SK-N-SH (cell line): ENCODE measurements at regions not wholly inside any gene's neighbourhood (a gene's known extent, or its start where the extent isn't known, plus 50 kb on each side); places are given as distances from the start of the nearest gene placed in this dataset.

Source experiments
- CTCF ChIA-PET: fragments of 300-600, 350-600 bp; formaldehyde crosslinking; extraction: SDS; loops from one replicate; lab custom pipeline; 2021; lab: Yijun Ruan, JAX
- POLR2A ChIA-PET: fragments of 350-600 bp; sonication (Branson Sonifier 250); formaldehyde crosslinking; extraction: SDS; loops from one replicate; lab custom pipeline; 2020; ENCODE audit warnings: antibody characterized with exemption, inconsistent platforms; lab: Yijun Ruan, JAX
- DNase-seq: peaks from one replicate; pipeline ENCODE4 v3.0.0; 2012
- H2AFZ ChIP-seq: fragments of 200-600 bp; sonication (generic); 2 replicates; pipeline ENCODE4 v1.8.1; 2016; ENCODE audit warnings: antibody characterized with exemption, mild to moderate bottlenecking, low read depth
- H3F3A ChIP-seq: fragments of 200-600 bp; sonication (generic); replicated peaks from 2 replicates; pipeline ENCODE3; 2016; ENCODE audit warnings: antibody characterized with exemption, mild to moderate bottlenecking; ENCODE audit not compliant: insufficient read depth
- H3K27ac ChIP-seq, 2 experiments: fragments of 200-500 bp in 1 of 2; fragments of 200-600 bp in 1 of 2; sonication (Bioruptor generic) in 1 of 2; sonication (generic), shearing (Covaris generic) in 1 of 2; 2 replicates each; pipeline versions ENCODE4 v1.5.1 to v1.6.1; 2014 to 2016; ENCODE audit warnings: low read depth in 2 of 2, inconsistent platforms in 1 of 2, low read length in 1 of 2, mild to moderate bottlenecking in 1 of 2, mixed read lengths in 1 of 2
- H3K27me3 ChIP-seq: fragments of 200-600 bp; sonication (generic), shearing (Covaris generic); 2 replicates; pipeline ENCODE4 v1.6.1; 2016; ENCODE audit warnings: mixed run types; ENCODE audit not compliant: insufficient read depth
- H3K36me3 ChIP-seq, 2 experiments: fragments of 200-500 bp in 1 of 2; fragments of 200-600 bp in 1 of 2; sonication (Bioruptor generic) in 1 of 2; sonication (generic) in 1 of 2; replicated peaks in 1 of 2; 2 replicates each; pipeline versions ENCODE3 to v1.5.1; 2014 to 2016; ENCODE audit warnings: low read length in 1 of 2, mild to moderate bottlenecking in 1 of 2; ENCODE audit not compliant: insufficient read depth in 2 of 2, control insufficient read depth in 1 of 2
- H3K4me1 ChIP-seq, 2 experiments: fragments of 200-500 bp in 1 of 2; fragments of 200-600 bp in 1 of 2; sonication (Bioruptor generic) in 1 of 2; sonication (generic), shearing (Covaris generic) in 1 of 2; 2 replicates each; pipeline versions ENCODE4 v1.5.1 to v1.6.1; 2014 to 2016; ENCODE audit warnings: low read depth in 1 of 2, low read length in 1 of 2, mixed run types in 1 of 2; ENCODE audit not compliant: insufficient read depth in 2 of 2, control insufficient read depth in 1 of 2
- H3K4me2 ChIP-seq: fragments of 200-600 bp; sonication (generic), shearing (Covaris generic); 2 replicates; pipeline ENCODE4 v1.6.1; 2017; ENCODE audit warnings: mixed run types
- H3K4me3 ChIP-seq, 2 experiments: fragments of 200-500 bp in 1 of 2; fragments of 200-600 bp in 1 of 2; sonication (Bioruptor generic) in 1 of 2; sonication (generic), shearing (Covaris generic) in 1 of 2; 2 replicates each; pipeline versions ENCODE4 v1.5.1 to v1.8.1; 2014 to 2016; ENCODE audit warnings: low read depth in 2 of 2, inconsistent platforms in 1 of 2, low read length in 1 of 2, mild to moderate bottlenecking in 1 of 2, mixed read lengths in 1 of 2, moderate library complexity in 1 of 2
- H3K79me2 ChIP-seq: fragments of 200-600 bp; sonication (generic); 2 replicates; pipeline ENCODE4 v1.8.1; 2017; ENCODE audit warnings: mild to moderate bottlenecking; ENCODE audit not compliant: insufficient read depth
- H3K9ac ChIP-seq: fragments of 200-600 bp; sonication (generic); 2 replicates; pipeline ENCODE4 v1.6.1; 2017; ENCODE audit warnings: mixed run types
- H3K9me2 ChIP-seq: fragments of 200-600 bp; sonication (generic); 2 replicates; pipeline ENCODE4 v1.6.1; 2017; ENCODE audit warnings: mixed run types
- H3K9me3 ChIP-seq: fragments of 200-600 bp; sonication (generic); 2 replicates; pipeline ENCODE4 v1.6.1; 2017; ENCODE audit warnings: mixed run types, mild to moderate bottlenecking, moderate library complexity
- H4K20me1 ChIP-seq: fragments of 200-600 bp; sonication (generic); 2 replicates; pipeline ENCODE4 v1.6.1; 2017; ENCODE audit warnings: mild to moderate bottlenecking, mixed run types; ENCODE audit not compliant: insufficient read depth
- FOSL2 ChIP-seq: IDR thresholded peaks from 2 replicates; pipeline ENCODE4 v1.4.0; 2012; ENCODE audit warnings: low read depth, mild to moderate bottlenecking, moderate library complexity, borderline replicate concordance
- FOXJ3 ChIP-seq: sonication (generic); formaldehyde crosslinking; IDR thresholded peaks from 2 replicates; pipeline ENCODE4 v1.5.1; 2020; ENCODE audit warnings: mild to moderate bottlenecking, missing genetic modification reagents
- FOXM1 ChIP-seq: IDR thresholded peaks from 2 replicates; pipeline ENCODE4 v1.4.0; 2012; ENCODE audit warnings: low read depth, mild to moderate bottlenecking
- GATA2 ChIP-seq: sonication (generic); formaldehyde crosslinking; IDR thresholded peaks from 2 replicates; pipeline ENCODE4 v1.5.0; 2020; ENCODE audit warnings: mild to moderate bottlenecking, missing genetic modification reagents
- JUND ChIP-seq: IDR thresholded peaks from 2 replicates; pipeline ENCODE4 v1.4.0; 2012
- MEF2A ChIP-seq: IDR thresholded peaks from 2 replicates; pipeline ENCODE4 v1.4.0; 2012; ENCODE audit warnings: low read depth, borderline replicate concordance
- NRF1 ChIP-seq: IDR thresholded peaks from 2 replicates; pipeline ENCODE4 v1.6.1; 2012; ENCODE audit warnings: low read depth, mild to moderate bottlenecking, low read length
- RCOR1 ChIP-seq: fragments of 150-350 bp; IDR thresholded peaks from 2 replicates; pipeline ENCODE4 v1.6.1; 2017; ENCODE audit warnings: antibody characterized with exemption, low read length
- SIN3A ChIP-seq: IDR thresholded peaks from 2 replicates; pipeline ENCODE4 v1.6.1; 2012; ENCODE audit warnings: low read depth, mild to moderate bottlenecking, low read length, moderate library complexity, borderline replicate concordance
- SMC3 ChIP-seq: IDR thresholded peaks from 2 replicates; pipeline ENCODE4 v1.6.1; 2012; ENCODE audit warnings: low read depth, low read length, improper control_type of control experiment
- TCF12 ChIP-seq: IDR thresholded peaks from 2 replicates; pipeline ENCODE4 v1.4.0; 2012
- TEAD4 ChIP-seq: IDR thresholded peaks from 2 replicates; pipeline ENCODE4 v1.4.0; 2012; ENCODE audit warnings: mild to moderate bottlenecking, borderline replicate concordance; ENCODE audit not compliant: insufficient read depth
- WGBS: methylation state at CpG from one replicate; pipeline ENCODE4 v1.1.6; 2017; ENCODE audit warnings: low lambda C conversion rate; 5-methylcytosine and 5-hydroxymethylcytosine counted together
- TF ChIP-seq, protein P1 (sequence below): IDR thresholded peaks from 2 replicates; pipeline ENCODE4 v1.6.1; 2012; ENCODE audit warnings: mild to moderate bottlenecking, low read depth, low read length, moderate library complexity
- TF ChIP-seq, protein P2 (sequence below): IDR thresholded peaks from 2 replicates; pipeline ENCODE4; 2012
- TF ChIP-seq, protein P3 (sequence below): fragments of 150-350 bp; IDR thresholded peaks from 2 replicates; pipeline ENCODE4 v1.6.1; 2016; ENCODE audit warnings: mild to moderate bottlenecking, low read depth, low read length
- TF ChIP-seq, protein P4 (sequence below): IDR thresholded peaks from 2 replicates; pipeline ENCODE4 v1.4.0; 2012; ENCODE audit warnings: low read depth, borderline replicate concordance

DNA sequence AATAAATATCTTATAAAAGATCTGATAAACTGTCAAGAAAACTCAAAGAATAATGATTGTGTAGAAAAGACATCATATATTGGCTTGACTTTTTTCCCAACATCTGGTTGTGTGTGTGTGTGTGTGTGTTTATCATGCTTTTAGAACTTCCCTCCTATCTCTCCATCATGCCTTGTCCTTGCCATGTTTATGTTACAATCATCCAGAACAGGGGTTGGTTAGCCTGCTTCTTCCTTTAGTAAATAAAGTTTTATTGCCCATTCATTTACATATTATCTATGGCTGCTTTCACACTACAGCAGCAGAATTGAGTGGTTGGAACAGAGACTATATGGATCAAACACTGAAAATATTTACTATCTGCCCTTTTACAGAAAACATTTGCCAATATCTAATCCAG is 52.8 kb upstream of the RIPOR2 start (continued):
- TF ChIP-seq FOXJ3 (CRISPR knock-in tag) (no peak), NRF1 (no peak)
- TF ChIP-seq, protein P1, sequence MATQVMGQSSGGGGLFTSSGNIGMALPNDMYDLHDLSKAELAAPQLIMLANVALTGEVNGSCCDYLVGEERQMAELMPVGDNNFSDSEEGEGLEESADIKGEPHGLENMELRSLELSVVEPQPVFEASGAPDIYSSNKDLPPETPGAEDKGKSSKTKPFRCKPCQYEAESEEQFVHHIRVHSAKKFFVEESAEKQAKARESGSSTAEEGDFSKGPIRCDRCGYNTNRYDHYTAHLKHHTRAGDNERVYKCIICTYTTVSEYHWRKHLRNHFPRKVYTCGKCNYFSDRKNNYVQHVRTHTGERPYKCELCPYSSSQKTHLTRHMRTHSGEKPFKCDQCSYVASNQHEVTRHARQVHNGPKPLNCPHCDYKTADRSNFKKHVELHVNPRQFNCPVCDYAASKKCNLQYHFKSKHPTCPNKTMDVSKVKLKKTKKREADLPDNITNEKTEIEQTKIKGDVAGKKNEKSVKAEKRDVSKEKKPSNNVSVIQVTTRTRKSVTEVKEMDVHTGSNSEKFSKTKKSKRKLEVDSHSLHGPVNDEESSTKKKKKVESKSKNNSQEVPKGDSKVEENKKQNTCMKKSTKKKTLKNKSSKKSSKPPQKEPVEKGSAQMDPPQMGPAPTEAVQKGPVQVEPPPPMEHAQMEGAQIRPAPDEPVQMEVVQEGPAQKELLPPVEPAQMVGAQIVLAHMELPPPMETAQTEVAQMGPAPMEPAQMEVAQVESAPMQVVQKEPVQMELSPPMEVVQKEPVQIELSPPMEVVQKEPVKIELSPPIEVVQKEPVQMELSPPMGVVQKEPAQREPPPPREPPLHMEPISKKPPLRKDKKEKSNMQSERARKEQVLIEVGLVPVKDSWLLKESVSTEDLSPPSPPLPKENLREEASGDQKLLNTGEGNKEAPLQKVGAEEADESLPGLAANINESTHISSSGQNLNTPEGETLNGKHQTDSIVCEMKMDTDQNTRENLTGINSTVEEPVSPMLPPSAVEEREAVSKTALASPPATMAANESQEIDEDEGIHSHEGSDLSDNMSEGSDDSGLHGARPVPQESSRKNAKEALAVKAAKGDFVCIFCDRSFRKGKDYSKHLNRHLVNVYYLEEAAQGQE = no peak

DNA sequence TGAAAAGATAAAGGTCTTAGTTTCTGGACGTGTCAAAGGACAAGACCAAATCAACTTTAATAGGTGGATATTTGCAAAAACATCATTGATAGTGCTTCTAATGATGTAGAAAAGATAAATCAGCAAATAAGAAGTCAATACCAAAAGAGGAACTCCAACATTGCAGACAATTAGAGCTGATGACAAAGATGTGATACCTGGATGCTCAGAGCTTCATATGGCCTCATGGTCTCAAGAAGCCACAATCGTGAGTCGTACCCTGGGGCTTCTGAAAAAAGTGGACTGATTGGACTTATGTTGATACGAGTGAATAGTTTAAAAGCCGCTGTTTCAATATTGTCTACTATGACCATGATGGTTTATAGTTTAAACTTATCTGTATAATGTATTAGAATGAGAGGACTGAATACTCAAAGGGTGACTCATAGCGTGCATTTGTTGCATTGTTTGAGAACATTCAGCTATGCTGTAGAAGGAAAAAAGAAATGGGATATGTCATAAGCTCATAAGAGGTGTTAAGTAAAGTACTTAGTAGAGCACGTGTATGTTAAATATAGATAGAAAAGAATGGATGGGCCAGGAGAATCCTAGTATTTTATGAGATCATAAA is 54.6 kb upstream of the RIPOR2 start:
- POLR2A ChIA-PET = no interaction called here

DNA sequence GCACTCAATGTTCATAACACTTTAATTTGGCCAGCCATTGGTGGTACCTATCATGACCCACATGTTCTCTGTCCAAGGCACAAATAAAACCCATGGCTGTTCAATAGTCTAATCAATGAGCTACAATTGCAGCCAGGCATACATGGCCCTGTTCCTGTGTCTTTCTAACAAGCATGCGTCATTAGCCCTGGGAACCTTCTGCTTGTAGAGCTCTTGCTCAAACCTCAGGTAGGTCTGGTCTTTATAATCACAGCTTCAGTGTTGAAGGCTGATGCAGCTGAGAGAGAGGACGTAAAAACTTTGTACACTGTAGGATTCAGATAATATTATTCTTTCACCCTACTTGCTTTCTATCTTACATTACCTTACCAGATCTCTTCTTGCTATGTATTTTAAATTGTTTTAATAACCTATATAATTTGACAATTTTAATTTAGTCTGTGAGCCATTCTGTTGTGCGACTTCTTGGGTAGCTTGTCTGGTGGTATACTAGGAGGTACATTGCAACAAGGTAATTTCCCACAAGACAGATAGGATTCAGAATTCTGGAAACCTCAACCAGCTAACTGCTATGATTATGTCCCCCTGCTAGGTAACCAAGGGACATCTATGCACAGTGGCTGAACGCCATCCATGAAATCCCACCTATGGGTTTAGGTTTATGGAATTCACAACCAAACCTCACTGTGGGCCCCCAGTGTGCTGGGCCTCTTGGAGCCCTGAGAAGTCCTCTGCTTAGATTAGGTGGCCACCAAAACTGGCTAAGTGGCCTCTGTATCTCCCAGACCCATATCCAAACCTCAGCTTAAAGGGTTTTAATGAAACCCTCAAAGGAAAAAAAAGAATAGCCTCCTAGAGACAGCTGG is 55.4 kb upstream of the RIPOR2 start:
- ChIA-PET CTCF (interaction anchor here (0.6 to 3.7 kb wide), 44 partner anchors 9 to 468 kb away, joined by 3 to 60 read pairs (median 5); partner anchors contain the start of gene RIPOR2), POLR2A (no interaction called here)
- Histone ChIP-seq H3K27me3 (no peaks in the 10 kb centered on the region), H4K20me1 (no peaks in the 10 kb centered on the region), H3K4me1 (peaks cover 0 to 8% of the 10 kb centered on the region in 2 experiments; a peak in 1 of 4 replicates), H3K79me2 (no peaks in the 10 kb centered on the region; the same call in 1 of the 2 replicates), H3K27ac (no peak overlapping the region), H3K4me2 (no peak overlapping the region), H3K9ac (no peak overlapping the region), H2AFZ (no peak overlapping the region), H3K9me2 (no peaks in the 10 kb centered on the region), H3F3A (no peaks in the 10 kb centered on the region), H3K36me3 (no peaks in the 10 kb centered on the region), H3K4me3 (no peak overlapping the region), H3K9me3 (peaks cover 6% of the 10 kb centered on the region)
- WGBS = 86% methylated on average over 4 of the region's 4 CpGs
- DNase-seq = no peak
- TF ChIP-seq, protein P2, sequence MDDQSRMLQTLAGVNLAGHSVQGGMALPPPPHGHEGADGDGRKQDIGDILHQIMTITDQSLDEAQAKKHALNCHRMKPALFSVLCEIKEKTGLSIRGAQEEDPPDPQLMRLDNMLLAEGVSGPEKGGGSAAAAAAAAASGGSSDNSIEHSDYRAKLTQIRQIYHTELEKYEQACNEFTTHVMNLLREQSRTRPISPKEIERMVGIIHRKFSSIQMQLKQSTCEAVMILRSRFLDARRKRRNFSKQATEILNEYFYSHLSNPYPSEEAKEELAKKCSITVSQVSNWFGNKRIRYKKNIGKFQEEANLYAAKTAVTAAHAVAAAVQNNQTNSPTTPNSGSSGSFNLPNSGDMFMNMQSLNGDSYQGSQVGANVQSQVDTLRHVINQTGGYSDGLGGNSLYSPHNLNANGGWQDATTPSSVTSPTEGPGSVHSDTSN = no peak
- TF ChIP-seq MEF2A = no peak
- TF ChIP-seq, protein P3, sequence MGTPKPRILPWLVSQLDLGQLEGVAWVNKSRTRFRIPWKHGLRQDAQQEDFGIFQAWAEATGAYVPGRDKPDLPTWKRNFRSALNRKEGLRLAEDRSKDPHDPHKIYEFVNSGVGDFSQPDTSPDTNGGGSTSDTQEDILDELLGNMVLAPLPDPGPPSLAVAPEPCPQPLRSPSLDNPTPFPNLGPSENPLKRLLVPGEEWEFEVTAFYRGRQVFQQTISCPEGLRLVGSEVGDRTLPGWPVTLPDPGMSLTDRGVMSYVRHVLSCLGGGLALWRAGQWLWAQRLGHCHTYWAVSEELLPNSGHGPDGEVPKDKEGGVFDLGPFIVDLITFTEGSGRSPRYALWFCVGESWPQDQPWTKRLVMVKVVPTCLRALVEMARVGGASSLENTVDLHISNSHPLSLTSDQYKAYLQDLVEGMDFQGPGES = no peak
- TF ChIP-seq JUND = no peak
- no peak for TF ChIP-seq TEAD4
- no peak for TF ChIP-seq FOSL2
- TF ChIP-seq RCOR1 = no peak
- no peak for TF ChIP-seq GATA2 (CRISPR knock-in tag)
- TF ChIP-seq TCF12 = no peak
- no peak for TF ChIP-seq FOXM1
- TF ChIP-seq NRF1 = no peak
- TF ChIP-seq, protein P4, sequence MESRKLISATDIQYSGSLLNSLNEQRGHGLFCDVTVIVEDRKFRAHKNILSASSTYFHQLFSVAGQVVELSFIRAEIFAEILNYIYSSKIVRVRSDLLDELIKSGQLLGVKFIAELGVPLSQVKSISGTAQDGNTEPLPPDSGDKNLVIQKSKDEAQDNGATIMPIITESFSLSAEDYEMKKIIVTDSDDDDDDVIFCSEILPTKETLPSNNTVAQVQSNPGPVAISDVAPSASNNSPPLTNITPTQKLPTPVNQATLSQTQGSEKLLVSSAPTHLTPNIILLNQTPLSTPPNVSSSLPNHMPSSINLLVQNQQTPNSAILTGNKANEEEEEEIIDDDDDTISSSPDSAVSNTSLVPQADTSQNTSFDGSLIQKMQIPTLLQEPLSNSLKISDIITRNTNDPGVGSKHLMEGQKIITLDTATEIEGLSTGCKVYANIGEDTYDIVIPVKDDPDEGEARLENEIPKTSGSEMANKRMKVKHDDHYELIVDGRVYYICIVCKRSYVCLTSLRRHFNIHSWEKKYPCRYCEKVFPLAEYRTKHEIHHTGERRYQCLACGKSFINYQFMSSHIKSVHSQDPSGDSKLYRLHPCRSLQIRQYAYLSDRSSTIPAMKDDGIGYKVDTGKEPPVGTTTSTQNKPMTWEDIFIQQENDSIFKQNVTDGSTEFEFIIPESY = no peak
- no peak for TF ChIP-seq SMC3

More for the DNA sequence above, 54.6 kb upstream of the RIPOR2 start:
- Histone ChIP-seq H3K27me3 (no peaks in the 10 kb centered on the region), H3K36me3 (no peaks in the 10 kb centered on the region), H3K9me3 (peaks cover 6% of the 10 kb centered on the region), H4K20me1 (no peaks in the 10 kb centered on the region), H3K27ac (no peak overlapping the region), H3K4me3 (no peak overlapping the region), H3K9me2 (no peaks in the 10 kb centered on the region), H3F3A (no peaks in the 10 kb centered on the region), H3K79me2 (no peaks in the 10 kb centered on the region; the same call in 1 of the 2 replicates), H2AFZ (0 out of 2 replicates have a peak overlapping the region, but pooled peaks have one; percentile 18), H3K4me2 (no peak overlapping the region), H3K9ac (no peak overlapping the region), H3K4me1 (peaks cover 0 to 8% of the 10 kb centered on the region in 2 experiments; a peak in 1 of 4 replicates)
- CTCF ChIA-PET = interaction anchor here (1.6 to 3.7 kb wide), 8 partner anchors 8 to 137 kb away, joined by 4 to 60 read pairs (median 10); no protein-coding TSS in a partner anchor
- TF ChIP-seq SIN3A = no peak
- TF ChIP-seq FOSL2 = peak; percentile 10; the same call in 1 of the 2 replicates
- no peak for DNase-seq
- 83% methylated on average over 7 of the region's 7 CpGs for WGBS
